PC-9 (cell line): ENCODE measurements at regions not wholly inside any gene's neighbourhood (a gene's known extent, or its start where the extent isn't known, plus 50 kb on each side); places are given as distances from the start of the nearest gene placed in this dataset.

Source experiments
- BruUV-seq: library from RNA; stranded (reverse); fragments of 400-500 nt; replicated peaks from 2 replicates; lab custom pipeline; 2021; lab: Mats Ljungman, UMichigan
- CTCF ChIA-PET: fragments of 300-600 bp; sonication (Branson Sonifier 250); formaldehyde crosslinking; loops from one replicate; lab custom pipeline; 2022; ENCODE audit warnings: antibody characterized with exemption; lab: Charles Lee
- POLR2A ChIA-PET: fragments of 300-600 bp; sonication (Branson Sonifier 250); formaldehyde crosslinking; loops from one replicate; lab custom pipeline; 2022; ENCODE audit warnings: antibody characterized with exemption; ENCODE audit not compliant: unreplicated experiment; lab: Charles Lee
- DNase-seq, 2 experiments: peaks; one replicate each; pipeline versions ENCODE4 v3.0.0 to v3.0.0-alpha.2; 2015 to 2022; ENCODE audit warnings: mixed read lengths in 1 of 2
- H2AFZ ChIP-seq: fragments of 200-600 bp; sonication (generic); 2 replicates; pipeline ENCODE4 v1.8.1; 2017; ENCODE audit warnings: antibody characterized with exemption
- H3F3A ChIP-seq: fragments of 200-600 bp; sonication (generic); 2 replicates; pipeline ENCODE4 v1.8.1; 2017; ENCODE audit warnings: antibody characterized with exemption, mild to moderate bottlenecking, low read depth; ENCODE audit not compliant: insufficient read depth
- H3K27ac ChIP-seq: fragments of 200-600 bp; sonication (generic); 2 replicates; pipeline ENCODE4 v1.6.1; 2016; ENCODE audit warnings: mixed run types
- H3K27me3 ChIP-seq: fragments of 200-600 bp; sonication (generic); 2 replicates; pipeline ENCODE4 v1.6.1; 2016; ENCODE audit warnings: low read depth, mixed run types; ENCODE audit not compliant: insufficient read depth
- H3K36me3 ChIP-seq: fragments of 200-600 bp; sonication (generic); 2 replicates; pipeline ENCODE4 v1.6.1; 2016; ENCODE audit warnings: low read depth, mixed run types
- H3K4me1 ChIP-seq: fragments of 200-600 bp; sonication (generic); replicated peaks from 2 replicates; pipeline ENCODE4 v1.6.1; 2016; ENCODE audit warnings: mixed run types; ENCODE audit not compliant: insufficient read depth
- H3K4me2 ChIP-seq: fragments of 200-600 bp; sonication (generic); 2 replicates; pipeline ENCODE4 v1.6.1; 2017; ENCODE audit warnings: mixed run types
- H3K4me3 ChIP-seq: fragments of 200-600 bp; sonication (generic); 2 replicates; pipeline ENCODE4 v1.6.1; 2016; ENCODE audit warnings: mixed run types
- H3K79me2 ChIP-seq: fragments of 200-600 bp; sonication (generic); 2 replicates; pipeline ENCODE4 v1.6.1; 2017; ENCODE audit warnings: low read depth, mixed run types
- H3K9me2 ChIP-seq: fragments of 200-600 bp; sonication (generic); 2 replicates; pipeline ENCODE4 v1.8.1; 2017; ENCODE audit warnings: mild to moderate bottlenecking; ENCODE audit not compliant: insufficient read depth
- H3K9me3 ChIP-seq: fragments of 200-600 bp; sonication (generic); 2 replicates; pipeline ENCODE4 v1.8.1; 2016; ENCODE audit warnings: low read depth; ENCODE audit not compliant: insufficient read depth
- H4K20me1 ChIP-seq: fragments of 200-600 bp; sonication (generic); 2 replicates; pipeline ENCODE4 v1.8.1; 2017; ENCODE audit not compliant: insufficient read depth
- EZH2 ChIP-seq: fragments of 200-600 bp; sonication (generic); IDR thresholded peaks from 2 replicates; pipeline ENCODE4 v1.8.0; 2017; ENCODE audit warnings: antibody characterized with exemption, low read depth
- intact Hi-C: fragments of 100-400 bp; cut with micrococcal nuclease; formaldehyde crosslinking; loops from one replicate; pipeline ENCODE4 v1.10.0; 2022; ENCODE audit not compliant: unreplicated experiment
- TF ChIP-seq, protein P1 (sequence below): fragments of 200-600 bp; sonication (generic); conservative IDR thresholded peaks from 2 replicates; pipeline ENCODE4 v1.6.1; 2017; ENCODE audit warnings: mixed run types, antibody characterized with exemption, mild to moderate bottlenecking, moderate library complexity

GRCh38 chr7:81355911-81356310 lies 413.9 kb downstream of the HGF start:
- POLR2A ChIA-PET = no interaction called here
- Histone ChIP-seq H3K27ac (no peak overlapping the region), H2AFZ (no peak overlapping the region), H3K4me3 (no peak overlapping the region), H3K4me1 (no peaks in the 10 kb centered on the region), H3F3A (no peaks in the 10 kb centered on the region), H3K4me2 (no peak overlapping the region), H3K9me3 (no peaks in the 10 kb centered on the region), H3K79me2 (no peaks in the 10 kb centered on the region), H3K36me3 (no peaks in the 10 kb centered on the region), H3K9me2 (no peaks in the 10 kb centered on the region), H3K27me3 (no peaks in the 10 kb centered on the region), H4K20me1 (no peaks in the 10 kb centered on the region)
- no peak for DNase-seq
- no TSS peak for BruUV-seq
- CTCF ChIA-PET = no interaction called here
- TF ChIP-seq, protein P1, sequence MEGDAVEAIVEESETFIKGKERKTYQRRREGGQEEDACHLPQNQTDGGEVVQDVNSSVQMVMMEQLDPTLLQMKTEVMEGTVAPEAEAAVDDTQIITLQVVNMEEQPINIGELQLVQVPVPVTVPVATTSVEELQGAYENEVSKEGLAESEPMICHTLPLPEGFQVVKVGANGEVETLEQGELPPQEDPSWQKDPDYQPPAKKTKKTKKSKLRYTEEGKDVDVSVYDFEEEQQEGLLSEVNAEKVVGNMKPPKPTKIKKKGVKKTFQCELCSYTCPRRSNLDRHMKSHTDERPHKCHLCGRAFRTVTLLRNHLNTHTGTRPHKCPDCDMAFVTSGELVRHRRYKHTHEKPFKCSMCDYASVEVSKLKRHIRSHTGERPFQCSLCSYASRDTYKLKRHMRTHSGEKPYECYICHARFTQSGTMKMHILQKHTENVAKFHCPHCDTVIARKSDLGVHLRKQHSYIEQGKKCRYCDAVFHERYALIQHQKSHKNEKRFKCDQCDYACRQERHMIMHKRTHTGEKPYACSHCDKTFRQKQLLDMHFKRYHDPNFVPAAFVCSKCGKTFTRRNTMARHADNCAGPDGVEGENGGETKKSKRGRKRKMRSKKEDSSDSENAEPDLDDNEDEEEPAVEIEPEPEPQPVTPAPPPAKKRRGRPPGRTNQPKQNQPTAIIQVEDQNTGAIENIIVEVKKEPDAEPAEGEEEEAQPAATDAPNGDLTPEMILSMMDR = no peak
- no peak for TF ChIP-seq EZH2
- intact Hi-C loops = no loop called here

DNA sequence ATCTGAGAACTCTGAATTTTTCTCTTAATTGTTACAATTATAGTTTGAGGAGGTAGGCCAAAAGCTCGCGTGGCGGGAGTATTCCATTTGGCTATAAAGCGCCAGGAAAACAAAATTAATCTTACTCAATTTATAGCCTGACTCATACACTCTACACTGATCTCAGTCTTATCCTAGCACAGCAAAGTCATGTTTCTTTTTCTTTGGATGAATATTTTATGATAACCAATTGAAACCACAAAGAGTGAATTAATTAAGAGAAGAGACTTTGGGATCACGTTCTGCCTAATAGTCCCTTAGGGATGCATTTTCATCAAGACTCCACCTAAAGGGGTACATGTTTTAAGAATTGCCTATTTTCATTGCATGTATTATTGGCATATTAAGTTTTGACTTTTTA lies 420.8 kb downstream of the HGF start:
- Histone ChIP-seq H3F3A (no peaks in the 10 kb centered on the region), H4K20me1 (no peaks in the 10 kb centered on the region), H3K27me3 (no peaks in the 10 kb centered on the region), H3K4me3 (no peak overlapping the region), H3K9me2 (0 out of 2 replicates have a peak, but pooled peaks cover 3% of the 10 kb centered on the region), H3K4me2 (no peak overlapping the region), H3K4me1 (peaks cover 7% of the 10 kb centered on the region; the same call in 1 of the 2 replicates), H3K36me3 (no peaks in the 10 kb centered on the region), H3K9me3 (no peaks in the 10 kb centered on the region), H3K79me2 (no peaks in the 10 kb centered on the region), H2AFZ (no peak overlapping the region), H3K27ac (no peak overlapping the region)
- CTCF ChIA-PET = no interaction called here
- no peak for DNase-seq
- no TSS peak for BruUV-seq
- intact Hi-C loops = no loop called here
- TF ChIP-seq EZH2 = no peak
- TF ChIP-seq, protein P1 = no peak
- POLR2A ChIA-PET = no interaction called here

DNA sequence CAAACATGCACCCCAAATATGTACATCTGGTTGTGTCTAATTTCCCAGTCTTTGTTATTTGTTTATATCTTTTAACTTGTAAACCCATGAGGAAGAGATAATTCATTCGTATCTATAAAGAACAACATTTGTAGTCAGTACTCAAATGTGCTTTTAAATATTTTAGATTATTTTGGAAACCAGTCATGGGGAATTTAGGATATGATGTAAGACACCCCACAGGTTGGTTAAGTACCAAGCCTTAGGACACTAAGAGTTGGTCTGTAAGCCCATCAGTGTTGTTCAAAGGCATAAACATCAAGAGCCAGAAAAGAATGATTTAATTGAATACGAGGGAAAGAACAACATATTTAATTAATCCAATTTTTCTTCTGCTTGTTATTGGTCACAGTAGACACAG lies 421.1 kb upstream of the SEMA3C start:
- Histone ChIP-seq H3K4me1 (no peaks in the 10 kb centered on the region), H3K27me3 (no peaks in the 10 kb centered on the region), H3K9me2 (no peaks in the 10 kb centered on the region), H3K36me3 (no peaks in the 10 kb centered on the region), H3K4me2 (no peak overlapping the region), H4K20me1 (no peaks in the 10 kb centered on the region), H3K4me3 (no peak overlapping the region), H3K27ac (no peak overlapping the region), H2AFZ (no peak overlapping the region), H3F3A (no peaks in the 10 kb centered on the region), H3K9me3 (no peaks in the 10 kb centered on the region), H3K79me2 (no peaks in the 10 kb centered on the region)
- no peak for DNase-seq
- ChIA-PET CTCF (no interaction called here), POLR2A (no interaction called here)
- TF ChIP-seq, protein P1 = no peak
- TF ChIP-seq EZH2 = no peak
- intact Hi-C loops = no loop called here
- BruUV-seq = no TSS peak
